CD4-positive, alpha-beta T cell (primary cell): ENCODE measurements at regions not wholly inside any gene's neighbourhood (a gene's known extent, or its start where the extent isn't known, plus 50 kb on each side); places are given as distances from the start of the nearest gene placed in this dataset.
"Not testable (repeated sequence)": the region's sequence is repeated elsewhere in the genome, so short reads cannot be mapped to it uniquely, and the experiment has no call there.

ENCODE experiments used
- ATAC-seq: fragments of 200-7000 bp; cut with Tn5 transposase; one replicate; pipeline ENCODE4 v1.10.0; 2022; ENCODE audit warnings: mild to moderate bottlenecking; ENCODE audit not compliant: poor library complexity
- CTCF ChIA-PET: fragments of 350-600 bp; sonication (Branson Sonifier 250); formaldehyde crosslinking; loops from one replicate; lab custom pipeline; 2021; ENCODE audit warnings: antibody characterized with exemption, inconsistent platforms; lab: Charles Lee
- POLR2A ChIA-PET: fragments of 350-600 bp; sonication (Branson Sonifier 250); formaldehyde crosslinking; loops from one replicate; lab custom pipeline; 2021; ENCODE audit warnings: antibody characterized with exemption, inconsistent platforms; lab: Charles Lee
- DNase-seq, 14 experiments: peaks; one replicate each; pipeline ENCODE4 v3.0.0-alpha.2; 2013 to 2020; ENCODE audit warnings: mixed read lengths in 2 of 14
- H3K27ac ChIP-seq, 2 donors: one replicate each; pipeline versions ENCODE4 v1.5.1 to v1.7.0; 2013; ENCODE audit warnings: low read length in 2 of 2, low read depth in 1 of 2, mild to moderate bottlenecking in 1 of 2
- H3K27me3 ChIP-seq, 2 experiments: 1 replicate in 1 of 2; 2 replicates in 1 of 2; pipeline versions ENCODE4 v1.6.1 to v1.7.0; 2013; ENCODE audit warnings: low read length in 2 of 2, control low read depth in 1 of 2, mild to moderate bottlenecking in 1 of 2, moderate library complexity in 1 of 2; ENCODE audit not compliant: insufficient read depth in 2 of 2, control insufficient read depth in 1 of 2
- H3K36me3 ChIP-seq: one replicate; pipeline ENCODE4 v1.6.1; 2013; ENCODE audit warnings: low read length, control low read depth; ENCODE audit not compliant: insufficient read depth
- H3K4me1 ChIP-seq: one replicate; pipeline ENCODE4 v1.6.1; 2013; ENCODE audit warnings: low read length, control low read depth; ENCODE audit not compliant: insufficient read depth
- H3K4me3 ChIP-seq: one replicate; pipeline ENCODE4 v1.5.1; 2013; ENCODE audit warnings: mild to moderate bottlenecking, low read length, moderate library complexity
- H3K9me3 ChIP-seq, 2 experiments: 1 replicate in 1 of 2; 2 replicates in 1 of 2; pipeline versions ENCODE4 v1.6.1 to v1.7.0; 2013; ENCODE audit warnings: low read length in 2 of 2, mild to moderate bottlenecking in 2 of 2, control low read depth in 1 of 2, moderate library complexity in 1 of 2; ENCODE audit not compliant: control insufficient read depth in 1 of 2, insufficient read depth in 1 of 2
- H3K27ac Mint-ChIP-seq: one replicate; pipeline ENCODE4 v1.8.0; 2020; ENCODE audit warnings: mixed read lengths
- H3K27me3 Mint-ChIP-seq: one replicate; pipeline ENCODE4 v1.8.0; 2021; ENCODE audit warnings: mixed read lengths
- H3K36me3 Mint-ChIP-seq: one replicate; pipeline ENCODE4 v1.8.0; 2021; ENCODE audit warnings: low read depth, mixed read lengths
- H3K4me1 Mint-ChIP-seq: one replicate; pipeline ENCODE4 v1.8.0; 2021; ENCODE audit warnings: low read depth, mixed read lengths
- H3K4me3 Mint-ChIP-seq: one replicate; pipeline ENCODE4 v1.8.0; 2020; ENCODE audit warnings: mild to moderate bottlenecking, mixed read lengths
- H3K9me3 Mint-ChIP-seq: one replicate; pipeline ENCODE4 v1.8.0; 2020; ENCODE audit warnings: mixed read lengths
- CTCF ChIP-seq: fragments of 200-600 bp; IDR thresholded peaks from one replicate; pipeline ENCODE4 v1.8.0; 2022; ENCODE audit warnings: antibody characterized with exemption, mild to moderate bottlenecking
- intact Hi-C, 2 experiments: fragments of 100-400 bp; cut with DNase I in 1 of 2; cut with micrococcal nuclease in 1 of 2; formaldehyde crosslinking; loops; one replicate each; pipeline versions ENCODE4 v1.15.1 to v1.9.0; 2023 to 2025; cut with DNase I, micrococcal nuclease

- Mint-ChIP-seq H3K4me3 (no peak overlapping the region), H3K27ac (no peak overlapping the region), H3K9me3 (no peaks in the 10 kb centered on the region), H3K4me1 (no peaks in the 10 kb centered on the region), H3K36me3 (no peaks in the 10 kb centered on the region), H3K27me3 (no peaks in the 10 kb centered on the region)
- peaks cover 6 to 14% of the 10 kb centered on the region in 2 experiments for H3K9me3 ChIP-seq
- no peaks in the 10 kb centered on the region for H3K36me3 ChIP-seq
- H3K27ac ChIP-seq, result no peak overlapping the region
- no peak overlapping the region for H3K4me3 ChIP-seq
- DNase-seq, result no peak
- H3K4me1 ChIP-seq, result no peaks in the 10 kb centered on the region
- H3K27me3 ChIP-seq, result no peaks in the 10 kb centered on the region
- no peak for ATAC-seq
- ChIA-PET POLR2A (no interaction called here), CTCF (no interaction called here)
- TF ChIP-seq CTCF, result no peak
- intact Hi-C loops, result no loop called here
These were observed 93.8 kb downstream of the TNFRSF13B start for GRCh38 chr17:16878084-16878483.

GRCh38 chr17:16877099-16877498 is 94.8 kb downstream of the TNFRSF13B start:
- intact Hi-C loops, result no loop called here
- no peak for TF ChIP-seq CTCF
- H3K27me3 ChIP-seq, result no peaks in the 10 kb centered on the region
- no peaks in the 10 kb centered on the region for H3K4me1 ChIP-seq
- DNase-seq (no peak), ATAC-seq (no peak)
- ChIA-PET CTCF (no interaction called here), POLR2A (no interaction called here)
- Mint-ChIP-seq H3K27me3 (no peaks in the 10 kb centered on the region), H3K36me3 (no peaks in the 10 kb centered on the region), H3K27ac (no peak overlapping the region), H3K4me1 (no peaks in the 10 kb centered on the region), H3K9me3 (no peaks in the 10 kb centered on the region), H3K4me3 (no peak overlapping the region)
- H3K27ac ChIP-seq, result no peak overlapping the region
- no peak overlapping the region for H3K4me3 ChIP-seq
- no peaks in the 10 kb centered on the region for H3K36me3 ChIP-seq
- H3K9me3 ChIP-seq, result peaks cover 6 to 14% of the 10 kb centered on the region in 2 experiments

DNA sequence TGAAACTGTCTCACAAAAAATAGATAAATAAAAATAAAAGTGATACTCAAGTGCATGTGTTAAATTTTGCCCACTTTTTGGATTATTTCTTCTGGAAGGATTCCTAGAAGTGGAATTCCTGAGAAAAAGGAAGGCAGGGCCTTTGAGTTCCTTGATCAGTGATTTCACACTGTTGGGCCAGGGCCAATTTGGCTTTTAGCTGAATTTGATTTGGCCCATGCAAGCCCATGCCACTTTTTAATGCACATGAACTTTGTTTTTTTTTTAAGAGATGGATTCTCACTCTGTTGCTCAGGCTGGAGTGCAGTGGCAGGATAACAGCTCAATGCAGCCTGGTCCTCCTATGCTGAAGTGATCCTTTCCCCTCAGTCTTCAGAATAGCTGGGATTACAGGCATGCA is 96.3 kb downstream of the TNFRSF13B start:
- ChIA-PET CTCF (no interaction called here), POLR2A (no interaction called here)
- DNase-seq, result no peak
- Mint-ChIP-seq H3K36me3 (no peaks in the 10 kb centered on the region), H3K4me1 (no peaks in the 10 kb centered on the region), H3K9me3 (no peaks in the 10 kb centered on the region), H3K27ac (no peak overlapping the region), H3K27me3 (no peaks in the 10 kb centered on the region), H3K4me3 (no peak overlapping the region)
- Histone ChIP-seq H3K27me3 (no peaks in the 10 kb centered on the region), H3K9me3 (peaks cover 6 to 14% of the 10 kb centered on the region in 2 experiments), H3K36me3 (no peaks in the 10 kb centered on the region), H3K4me1 (no peaks in the 10 kb centered on the region), H3K4me3 (no peak overlapping the region), H3K27ac (no peak overlapping the region)
- no peak for TF ChIP-seq CTCF
- no peak for ATAC-seq
- intact Hi-C loops, result no loop called here

DNA sequence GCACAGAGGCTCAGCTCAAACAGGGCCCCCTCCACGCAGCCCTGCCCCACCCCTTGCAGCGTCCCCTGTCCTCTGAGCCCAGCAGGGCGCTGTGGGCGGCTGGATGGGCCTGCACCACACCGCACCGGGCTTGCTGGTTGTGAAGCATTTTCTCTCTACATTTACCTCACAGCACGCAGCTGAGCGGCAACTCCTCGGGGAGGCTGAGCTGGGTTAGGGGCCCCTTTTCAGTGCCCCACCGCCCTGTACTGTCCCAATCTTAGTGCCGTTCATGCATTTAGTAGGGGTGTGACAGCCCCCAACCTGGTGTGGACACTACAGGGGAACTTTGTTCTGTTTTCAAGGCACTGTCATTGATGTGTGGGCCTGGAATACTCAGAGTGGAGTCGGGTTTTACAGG is 97.7 kb downstream of the TNFRSF13B start:
- H3K27ac Mint-ChIP-seq, H3K4me1 ChIP-seq, ATAC-seq, DNase-seq, intact Hi-C loops, H3K4me3 ChIP-seq, POLR2A ChIA-PET, H3K36me3 ChIP-seq, CTCF ChIA-PET, H3K4me1 Mint-ChIP-seq, H3K27me3 ChIP-seq, H3K4me3 Mint-ChIP-seq, H3K27ac ChIP-seq, H3K27me3 Mint-ChIP-seq, H3K9me3 Mint-ChIP-seq, H3K36me3 Mint-ChIP-seq: not testable (repeated sequence)
- H3K9me3 ChIP-seq, result peaks cover 6 to 14% of the 10 kb centered on the region in 2 experiments
